SK-N-SH (cell line): ENCODE measurements at regions not wholly inside any gene's neighbourhood (a gene's known extent, or its start where the extent isn't known, plus 50 kb on each side); places are given as distances from the start of the nearest gene placed in this dataset.

ENCODE experiments used
- CTCF ChIA-PET: fragments of 300-600, 350-600 bp; formaldehyde crosslinking; extraction: SDS; loops from one replicate; lab custom pipeline; 2021; lab: Yijun Ruan, JAX
- POLR2A ChIA-PET: fragments of 350-600 bp; sonication (Branson Sonifier 250); formaldehyde crosslinking; extraction: SDS; loops from one replicate; lab custom pipeline; 2020; ENCODE audit warnings: antibody characterized with exemption, inconsistent platforms; lab: Yijun Ruan, JAX
- DNase-seq: peaks from one replicate; pipeline ENCODE4 v3.0.0; 2012
- H2AFZ ChIP-seq: fragments of 200-600 bp; sonication (generic); 2 replicates; pipeline ENCODE4 v1.8.1; 2016; ENCODE audit warnings: antibody characterized with exemption, mild to moderate bottlenecking, low read depth
- H3F3A ChIP-seq: fragments of 200-600 bp; sonication (generic); replicated peaks from 2 replicates; pipeline ENCODE3; 2016; ENCODE audit warnings: antibody characterized with exemption, mild to moderate bottlenecking; ENCODE audit not compliant: insufficient read depth
- H3K27ac ChIP-seq, 2 experiments: fragments of 200-500 bp in 1 of 2; fragments of 200-600 bp in 1 of 2; sonication (Bioruptor generic) in 1 of 2; sonication (generic), shearing (Covaris generic) in 1 of 2; 2 replicates each; pipeline versions ENCODE4 v1.5.1 to v1.6.1; 2014 to 2016; ENCODE audit warnings: low read depth in 2 of 2, inconsistent platforms in 1 of 2, low read length in 1 of 2, mild to moderate bottlenecking in 1 of 2, mixed read lengths in 1 of 2
- H3K27me3 ChIP-seq: fragments of 200-600 bp; sonication (generic), shearing (Covaris generic); 2 replicates; pipeline ENCODE4 v1.6.1; 2016; ENCODE audit warnings: mixed run types; ENCODE audit not compliant: insufficient read depth
- H3K36me3 ChIP-seq, 2 experiments: fragments of 200-500 bp in 1 of 2; fragments of 200-600 bp in 1 of 2; sonication (Bioruptor generic) in 1 of 2; sonication (generic) in 1 of 2; replicated peaks in 1 of 2; 2 replicates each; pipeline versions ENCODE3 to v1.5.1; 2014 to 2016; ENCODE audit warnings: low read length in 1 of 2, mild to moderate bottlenecking in 1 of 2; ENCODE audit not compliant: insufficient read depth in 2 of 2, control insufficient read depth in 1 of 2
- H3K4me1 ChIP-seq, 2 experiments: fragments of 200-500 bp in 1 of 2; fragments of 200-600 bp in 1 of 2; sonication (Bioruptor generic) in 1 of 2; sonication (generic), shearing (Covaris generic) in 1 of 2; 2 replicates each; pipeline versions ENCODE4 v1.5.1 to v1.6.1; 2014 to 2016; ENCODE audit warnings: low read depth in 1 of 2, low read length in 1 of 2, mixed run types in 1 of 2; ENCODE audit not compliant: insufficient read depth in 2 of 2, control insufficient read depth in 1 of 2
- H3K4me2 ChIP-seq: fragments of 200-600 bp; sonication (generic), shearing (Covaris generic); 2 replicates; pipeline ENCODE4 v1.6.1; 2017; ENCODE audit warnings: mixed run types
- H3K4me3 ChIP-seq, 2 experiments: fragments of 200-500 bp in 1 of 2; fragments of 200-600 bp in 1 of 2; sonication (Bioruptor generic) in 1 of 2; sonication (generic), shearing (Covaris generic) in 1 of 2; 2 replicates each; pipeline versions ENCODE4 v1.5.1 to v1.8.1; 2014 to 2016; ENCODE audit warnings: low read depth in 2 of 2, inconsistent platforms in 1 of 2, low read length in 1 of 2, mild to moderate bottlenecking in 1 of 2, mixed read lengths in 1 of 2, moderate library complexity in 1 of 2
- H3K79me2 ChIP-seq: fragments of 200-600 bp; sonication (generic); 2 replicates; pipeline ENCODE4 v1.8.1; 2017; ENCODE audit warnings: mild to moderate bottlenecking; ENCODE audit not compliant: insufficient read depth
- H3K9ac ChIP-seq: fragments of 200-600 bp; sonication (generic); 2 replicates; pipeline ENCODE4 v1.6.1; 2017; ENCODE audit warnings: mixed run types
- H3K9me2 ChIP-seq: fragments of 200-600 bp; sonication (generic); 2 replicates; pipeline ENCODE4 v1.6.1; 2017; ENCODE audit warnings: mixed run types
- H3K9me3 ChIP-seq: fragments of 200-600 bp; sonication (generic); 2 replicates; pipeline ENCODE4 v1.6.1; 2017; ENCODE audit warnings: mixed run types, mild to moderate bottlenecking, moderate library complexity
- H4K20me1 ChIP-seq: fragments of 200-600 bp; sonication (generic); 2 replicates; pipeline ENCODE4 v1.6.1; 2017; ENCODE audit warnings: mild to moderate bottlenecking, mixed run types; ENCODE audit not compliant: insufficient read depth
- CHD2 ChIP-seq: fragments of 150-350 bp; IDR thresholded peaks from 2 replicates; pipeline ENCODE4 v1.6.1; 2018; ENCODE audit warnings: low read length; ENCODE audit not compliant: partially characterized antibody
- EP300 ChIP-seq, 2 experiments: IDR thresholded peaks; 2 replicates each; pipeline versions ENCODE4 v1.4.0 to v1.6.1; 2012; ENCODE audit warnings: borderline replicate concordance in 1 of 2, low read depth in 1 of 2, low read length in 1 of 2
- EZH2phosphoT487 ChIP-seq: fragments of 200-600 bp; sonication (generic); IDR thresholded peaks from 2 replicates; pipeline ENCODE4 v1.6.1; 2017; ENCODE audit warnings: low read depth, mixed run types, mild to moderate bottlenecking, antibody characterized with exemption, moderate library complexity, borderline replicate concordance
- FOSL2 ChIP-seq: IDR thresholded peaks from 2 replicates; pipeline ENCODE4 v1.4.0; 2012; ENCODE audit warnings: low read depth, mild to moderate bottlenecking, moderate library complexity, borderline replicate concordance
- FOXJ3 ChIP-seq: sonication (generic); formaldehyde crosslinking; IDR thresholded peaks from 2 replicates; pipeline ENCODE4 v1.5.1; 2020; ENCODE audit warnings: mild to moderate bottlenecking, missing genetic modification reagents
- GABPA ChIP-seq: IDR thresholded peaks from 2 replicates; pipeline ENCODE4 v1.4.0; 2012; ENCODE audit warnings: low read depth, mild to moderate bottlenecking
- GATA2 ChIP-seq: sonication (generic); formaldehyde crosslinking; IDR thresholded peaks from 2 replicates; pipeline ENCODE4 v1.5.0; 2020; ENCODE audit warnings: mild to moderate bottlenecking, missing genetic modification reagents
- JUND ChIP-seq: IDR thresholded peaks from 2 replicates; pipeline ENCODE4 v1.4.0; 2012
- MEF2A ChIP-seq: IDR thresholded peaks from 2 replicates; pipeline ENCODE4 v1.4.0; 2012; ENCODE audit warnings: low read depth, borderline replicate concordance
- MXI1 ChIP-seq: IDR thresholded peaks from 2 replicates; pipeline ENCODE4 v1.6.1; 2012; ENCODE audit warnings: mild to moderate bottlenecking, low read depth, low read length, improper control_type of control experiment
- NFIC ChIP-seq: IDR thresholded peaks from 2 replicates; pipeline ENCODE4 v1.4.0; 2012; ENCODE audit warnings: borderline replicate concordance
- NRF1 ChIP-seq: IDR thresholded peaks from 2 replicates; pipeline ENCODE4 v1.6.1; 2012; ENCODE audit warnings: low read depth, mild to moderate bottlenecking, low read length
- POLR2AphosphoS5 ChIP-seq: IDR thresholded peaks from 2 replicates; pipeline ENCODE4 v1.6.1; 2012; ENCODE audit warnings: low read depth, low read length
- RAD21 ChIP-seq: IDR thresholded peaks from 2 replicates; pipeline ENCODE4 v1.6.1; 2012; ENCODE audit warnings: mild to moderate bottlenecking, low read length
- RCOR1 ChIP-seq: fragments of 150-350 bp; IDR thresholded peaks from 2 replicates; pipeline ENCODE4 v1.6.1; 2017; ENCODE audit warnings: antibody characterized with exemption, low read length
- RFX5 ChIP-seq: IDR thresholded peaks from 2 replicates; pipeline ENCODE4 v1.6.1; 2012; ENCODE audit warnings: mild to moderate bottlenecking, improper control_type of control experiment, low read length
- RXRA ChIP-seq: IDR thresholded peaks from 2 replicates; pipeline ENCODE4 v1.4.0; 2012; ENCODE audit warnings: low read depth, mild to moderate bottlenecking, borderline replicate concordance
- SIN3A ChIP-seq: IDR thresholded peaks from 2 replicates; pipeline ENCODE4 v1.6.1; 2012; ENCODE audit warnings: low read depth, mild to moderate bottlenecking, low read length, moderate library complexity, borderline replicate concordance
- SMC3 ChIP-seq: IDR thresholded peaks from 2 replicates; pipeline ENCODE4 v1.6.1; 2012; ENCODE audit warnings: low read depth, low read length, improper control_type of control experiment
- TAF1 ChIP-seq: IDR thresholded peaks from 2 replicates; pipeline ENCODE4 v1.6.1; 2012; ENCODE audit warnings: low read depth, mild to moderate bottlenecking, low read length, moderate library complexity, borderline replicate concordance
- TCF12 ChIP-seq: IDR thresholded peaks from 2 replicates; pipeline ENCODE4 v1.4.0; 2012
- TEAD4 ChIP-seq: IDR thresholded peaks from 2 replicates; pipeline ENCODE4 v1.4.0; 2012; ENCODE audit warnings: mild to moderate bottlenecking, borderline replicate concordance; ENCODE audit not compliant: insufficient read depth
- YY1 ChIP-seq: IDR thresholded peaks from 2 replicates; pipeline ENCODE4 v1.4.0; 2012; ENCODE audit warnings: low read depth, mild to moderate bottlenecking
- WGBS: methylation state at CpG from one replicate; pipeline ENCODE4 v1.1.6; 2017; ENCODE audit warnings: low lambda C conversion rate; 5-methylcytosine and 5-hydroxymethylcytosine counted together
- TF ChIP-seq, protein P1 (sequence below): fragments of 150-350 bp; IDR thresholded peaks from 2 replicates; pipeline ENCODE4 v1.6.1; 2017; ENCODE audit warnings: antibody characterized with exemption, low read length, low read depth, borderline replicate concordance
- TF ChIP-seq, protein P2 (sequence below): IDR thresholded peaks from 2 replicates; pipeline ENCODE4; 2012
- TF ChIP-seq, protein P3 (sequence below): IDR thresholded peaks from 2 replicates; pipeline ENCODE4 v1.4.0; 2012; ENCODE audit warnings: low read depth, borderline replicate concordance
- TF ChIP-seq, protein P4 (sequence below): IDR thresholded peaks from 2 replicates; pipeline ENCODE4 v1.4.0; 2012; ENCODE audit warnings: low read depth, borderline replicate concordance
- TF ChIP-seq, protein P5 (sequence below): fragments of 150-350 bp; IDR thresholded peaks from 2 replicates; pipeline ENCODE4 v1.6.1; 2016; ENCODE audit warnings: mild to moderate bottlenecking, low read depth, low read length

DNA sequence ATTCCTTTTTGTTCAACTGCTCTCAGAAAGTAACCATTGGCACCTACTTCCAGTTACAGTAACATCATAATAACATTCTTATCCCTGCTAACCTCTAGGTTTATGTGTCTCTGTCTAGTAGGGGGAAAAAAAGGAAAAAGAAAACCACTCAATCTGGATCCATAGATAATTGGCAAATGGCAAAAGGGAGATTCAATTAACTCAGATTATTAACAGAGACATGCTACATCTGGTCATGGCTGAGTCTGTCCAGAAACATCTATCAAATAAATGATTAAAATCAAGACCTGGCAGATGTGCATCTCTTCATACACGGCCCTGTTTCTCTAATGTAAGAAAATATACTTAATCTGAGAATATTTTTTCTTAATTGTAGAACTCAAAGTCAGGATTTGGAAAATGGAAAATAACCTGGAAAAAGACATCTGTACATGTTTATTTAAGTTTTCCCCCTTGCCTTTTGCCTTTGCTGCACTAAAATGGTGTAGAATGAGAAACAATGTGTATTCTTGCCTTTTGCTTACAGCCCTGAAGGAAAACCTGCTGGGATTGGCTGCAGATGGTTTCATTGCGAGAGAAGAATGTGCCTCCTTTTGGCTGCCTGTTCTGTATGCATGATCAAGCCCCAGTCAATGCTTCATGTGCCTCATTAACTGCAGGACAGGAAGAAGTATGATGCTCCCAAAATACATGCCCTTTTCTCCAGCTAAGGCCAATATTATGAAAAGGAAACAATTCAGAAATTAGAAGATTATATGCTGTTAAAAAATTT, 921.6 kb upstream of the PCDH20 start:
- Histone ChIP-seq H3F3A (no peaks in the 10 kb centered on the region), H3K27ac (peak overlapping the region in 1 of 2 experiments; percentile 94; a peak in 2 of 4 replicates), H3K27me3 (no peaks in the 10 kb centered on the region), H3K9ac (no peak overlapping the region), H3K9me2 (no peaks in the 10 kb centered on the region; the same call in 1 of the 2 replicates), H3K4me3 (no peak overlapping the region), H3K4me2 (no peak overlapping the region), H3K9me3 (no peaks in the 10 kb centered on the region), H3K4me1 (peaks cover 0 to 12% of the 10 kb centered on the region in 2 experiments; a peak in 2 of 4 replicates), H3K36me3 (no peaks in the 10 kb centered on the region), H3K79me2 (no peaks in the 10 kb centered on the region), H4K20me1 (no peaks in the 10 kb centered on the region), H2AFZ (no peak overlapping the region)
- TF ChIP-seq RAD21: peak; percentile 21; the same call in 1 of the 2 replicates
- TF ChIP-seq MEF2A: no peak
- peak; percentile 89 for TF ChIP-seq FOXJ3 (CRISPR knock-in tag)
- peak; percentile 55; the same call in 1 of the 2 replicates for TF ChIP-seq MXI1
- TF ChIP-seq RCOR1: peak; percentile 98
- TF ChIP-seq, protein P1, sequence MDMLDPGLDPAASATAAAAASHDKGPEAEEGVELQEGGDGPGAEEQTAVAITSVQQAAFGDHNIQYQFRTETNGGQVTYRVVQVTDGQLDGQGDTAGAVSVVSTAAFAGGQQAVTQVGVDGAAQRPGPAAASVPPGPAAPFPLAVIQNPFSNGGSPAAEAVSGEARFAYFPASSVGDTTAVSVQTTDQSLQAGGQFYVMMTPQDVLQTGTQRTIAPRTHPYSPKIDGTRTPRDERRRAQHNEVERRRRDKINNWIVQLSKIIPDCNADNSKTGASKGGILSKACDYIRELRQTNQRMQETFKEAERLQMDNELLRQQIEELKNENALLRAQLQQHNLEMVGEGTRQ: no peak
- TF ChIP-seq TAF1: no peak
- no peak for TF ChIP-seq SIN3A
- 0 out of 2 replicates have a peak, but pooled peaks have one; percentile 13 for TF ChIP-seq JUND
- TF ChIP-seq EZH2phosphoT487: no peak
- no peak for TF ChIP-seq SMC3
- TF ChIP-seq, protein P2, sequence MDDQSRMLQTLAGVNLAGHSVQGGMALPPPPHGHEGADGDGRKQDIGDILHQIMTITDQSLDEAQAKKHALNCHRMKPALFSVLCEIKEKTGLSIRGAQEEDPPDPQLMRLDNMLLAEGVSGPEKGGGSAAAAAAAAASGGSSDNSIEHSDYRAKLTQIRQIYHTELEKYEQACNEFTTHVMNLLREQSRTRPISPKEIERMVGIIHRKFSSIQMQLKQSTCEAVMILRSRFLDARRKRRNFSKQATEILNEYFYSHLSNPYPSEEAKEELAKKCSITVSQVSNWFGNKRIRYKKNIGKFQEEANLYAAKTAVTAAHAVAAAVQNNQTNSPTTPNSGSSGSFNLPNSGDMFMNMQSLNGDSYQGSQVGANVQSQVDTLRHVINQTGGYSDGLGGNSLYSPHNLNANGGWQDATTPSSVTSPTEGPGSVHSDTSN: 0 out of 2 replicates have a peak, but pooled peaks have one; percentile 25
- TF ChIP-seq TCF12: peak; percentile 81
- TF ChIP-seq FOSL2: no peak
- no peak for TF ChIP-seq GABPA
- TF ChIP-seq RFX5: no peak
- TF ChIP-seq, protein P3, sequence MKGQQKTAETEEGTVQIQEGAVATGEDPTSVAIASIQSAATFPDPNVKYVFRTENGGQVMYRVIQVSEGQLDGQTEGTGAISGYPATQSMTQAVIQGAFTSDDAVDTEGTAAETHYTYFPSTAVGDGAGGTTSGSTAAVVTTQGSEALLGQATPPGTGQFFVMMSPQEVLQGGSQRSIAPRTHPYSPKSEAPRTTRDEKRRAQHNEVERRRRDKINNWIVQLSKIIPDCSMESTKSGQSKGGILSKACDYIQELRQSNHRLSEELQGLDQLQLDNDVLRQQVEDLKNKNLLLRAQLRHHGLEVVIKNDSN: no peak
- peak; percentile 29 to 100; a peak in 3 of 4 replicates for TF ChIP-seq EP300 (IDR thresholded peaks at IDR 0.05; ENCODE audit: borderline replicate concordance in 1 of 2, low read depth in 1 of 2, low read length in 1 of 2)
- peak; percentile 96 for TF ChIP-seq GATA2
- no peak for TF ChIP-seq NRF1
- TF ChIP-seq RXRA: no peak
- TF ChIP-seq POLR2AphosphoS5: peak; percentile 71
- TF ChIP-seq NFIC: no peak
- no peak for TF ChIP-seq YY1
- TF ChIP-seq TEAD4: 0 out of 2 replicates have a peak, but pooled peaks have one; percentile 61
- TF ChIP-seq, protein P4, sequence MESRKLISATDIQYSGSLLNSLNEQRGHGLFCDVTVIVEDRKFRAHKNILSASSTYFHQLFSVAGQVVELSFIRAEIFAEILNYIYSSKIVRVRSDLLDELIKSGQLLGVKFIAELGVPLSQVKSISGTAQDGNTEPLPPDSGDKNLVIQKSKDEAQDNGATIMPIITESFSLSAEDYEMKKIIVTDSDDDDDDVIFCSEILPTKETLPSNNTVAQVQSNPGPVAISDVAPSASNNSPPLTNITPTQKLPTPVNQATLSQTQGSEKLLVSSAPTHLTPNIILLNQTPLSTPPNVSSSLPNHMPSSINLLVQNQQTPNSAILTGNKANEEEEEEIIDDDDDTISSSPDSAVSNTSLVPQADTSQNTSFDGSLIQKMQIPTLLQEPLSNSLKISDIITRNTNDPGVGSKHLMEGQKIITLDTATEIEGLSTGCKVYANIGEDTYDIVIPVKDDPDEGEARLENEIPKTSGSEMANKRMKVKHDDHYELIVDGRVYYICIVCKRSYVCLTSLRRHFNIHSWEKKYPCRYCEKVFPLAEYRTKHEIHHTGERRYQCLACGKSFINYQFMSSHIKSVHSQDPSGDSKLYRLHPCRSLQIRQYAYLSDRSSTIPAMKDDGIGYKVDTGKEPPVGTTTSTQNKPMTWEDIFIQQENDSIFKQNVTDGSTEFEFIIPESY: no peak
- TF ChIP-seq, protein P5, sequence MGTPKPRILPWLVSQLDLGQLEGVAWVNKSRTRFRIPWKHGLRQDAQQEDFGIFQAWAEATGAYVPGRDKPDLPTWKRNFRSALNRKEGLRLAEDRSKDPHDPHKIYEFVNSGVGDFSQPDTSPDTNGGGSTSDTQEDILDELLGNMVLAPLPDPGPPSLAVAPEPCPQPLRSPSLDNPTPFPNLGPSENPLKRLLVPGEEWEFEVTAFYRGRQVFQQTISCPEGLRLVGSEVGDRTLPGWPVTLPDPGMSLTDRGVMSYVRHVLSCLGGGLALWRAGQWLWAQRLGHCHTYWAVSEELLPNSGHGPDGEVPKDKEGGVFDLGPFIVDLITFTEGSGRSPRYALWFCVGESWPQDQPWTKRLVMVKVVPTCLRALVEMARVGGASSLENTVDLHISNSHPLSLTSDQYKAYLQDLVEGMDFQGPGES: no peak
- peak; percentile 85 for TF ChIP-seq CHD2
- DNase-seq: peak; percentile 72
- CTCF ChIA-PET: interaction anchor here (1.1 to 1.8 kb wide), 2 partner anchors 11 to 17 kb away, joined by 4 to 6 read pairs; no protein-coding TSS in a partner anchor
- 21% methylated on average over 2 of the region's 2 CpGs for WGBS
- POLR2A ChIA-PET: no interaction called here
